NCI-H2107 treated with DMSO at 0.1 percent for 48 hours (cell line): ENCODE measurements at regions not wholly inside any gene's neighbourhood (a gene's known extent, or its start where the extent isn't known, plus 50 kb on each side); places are given as distances from the start of the nearest gene placed in this dataset.
A peak's percentile ranks its signal among the peaks of the same experiment; 100 is the strongest.
"Not testable (repeated sequence)": the region's sequence is repeated elsewhere in the genome, so short reads cannot be mapped to it uniquely, and the experiment has no call there.

ENCODE experiments used
- DNase-seq: peaks from one replicate; lab custom pipeline; 2025; ENCODE audit not compliant: unreplicated experiment; lab: John Stamatoyannopoulos, UW

DNA sequence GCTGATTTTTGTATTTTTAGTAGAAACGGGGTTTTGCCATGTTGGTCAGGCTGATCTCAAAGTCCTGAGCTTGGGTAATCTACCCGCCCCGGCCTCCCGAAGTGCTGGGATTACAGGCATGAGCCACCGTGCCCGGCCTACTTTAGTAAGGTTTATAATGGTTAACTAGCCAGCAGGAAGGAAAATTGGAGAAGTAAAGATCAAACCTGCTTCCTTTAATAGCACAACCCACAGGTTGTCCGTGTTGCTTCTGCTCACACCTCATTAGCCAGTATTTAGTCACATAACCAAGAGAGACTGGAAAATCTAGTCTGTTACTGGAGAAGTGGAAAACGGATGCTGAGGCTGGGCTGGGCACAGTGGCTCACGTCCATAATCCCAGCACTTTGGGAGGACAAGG lies 51.9 kb upstream of the TBL1XR1 start:
- no peak for DNase-seq

DNA sequence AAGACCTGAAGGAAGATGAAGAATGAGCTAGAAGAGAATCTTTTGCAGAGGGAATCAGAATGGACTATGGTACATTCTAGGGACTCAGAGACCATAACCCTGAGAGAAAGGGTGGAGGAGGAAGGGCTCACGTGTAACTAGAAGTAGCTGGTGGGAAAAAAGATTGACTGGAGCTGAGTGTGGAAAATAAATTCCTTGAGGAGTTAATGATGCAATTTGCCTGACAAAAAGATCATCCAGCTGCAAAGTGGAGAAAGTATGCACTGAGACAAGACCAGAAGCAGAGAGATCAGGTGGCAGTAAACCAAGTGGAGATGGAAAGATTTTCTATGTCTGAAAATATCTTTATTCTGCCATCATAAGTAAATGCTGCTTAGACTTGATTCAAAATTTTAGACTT lies 52.9 kb upstream of the TBL1XR1 start:
- DNase-seq, result no peak

DNA sequence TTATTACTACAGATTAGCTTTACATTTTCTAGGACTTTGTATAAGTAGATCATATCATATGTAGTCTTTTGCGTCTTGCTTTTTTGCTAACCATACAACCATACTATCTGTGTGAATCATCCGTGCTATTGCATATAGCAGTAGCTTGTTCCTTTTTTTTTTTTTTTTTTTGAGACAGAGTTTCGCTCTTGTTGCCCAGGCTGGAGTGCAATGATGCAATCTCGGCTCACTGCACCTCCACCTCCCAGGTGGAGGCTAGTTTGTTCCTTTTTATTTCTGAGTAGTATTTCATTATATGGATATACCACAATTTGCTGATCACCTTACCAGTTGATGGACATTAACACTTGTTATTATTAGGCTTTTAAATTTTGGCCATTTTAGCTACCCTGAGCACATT lies 54.5 kb upstream of the TBL1XR1 start:
- DNase-seq, result no peak

DNA sequence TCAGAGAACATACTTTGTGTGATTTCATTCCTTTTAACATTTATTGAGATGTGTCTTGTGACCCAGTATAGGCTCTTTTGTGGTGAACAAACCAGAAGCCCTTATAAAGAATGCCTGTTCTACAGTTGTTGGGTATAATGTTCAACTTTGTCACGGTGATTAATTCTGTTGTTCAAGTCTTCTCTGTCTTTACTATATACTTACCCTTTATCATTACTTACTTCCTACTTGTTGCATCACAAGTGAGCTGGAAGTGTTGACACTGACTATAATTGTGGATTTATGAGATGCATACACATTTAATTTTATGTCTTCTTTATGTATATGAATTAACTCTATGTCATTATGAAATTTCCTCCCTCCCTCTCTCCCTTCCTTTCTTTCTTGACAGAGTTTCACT lies 59.7 kb upstream of the TBL1XR1 start:
- no peak for DNase-seq

DNA sequence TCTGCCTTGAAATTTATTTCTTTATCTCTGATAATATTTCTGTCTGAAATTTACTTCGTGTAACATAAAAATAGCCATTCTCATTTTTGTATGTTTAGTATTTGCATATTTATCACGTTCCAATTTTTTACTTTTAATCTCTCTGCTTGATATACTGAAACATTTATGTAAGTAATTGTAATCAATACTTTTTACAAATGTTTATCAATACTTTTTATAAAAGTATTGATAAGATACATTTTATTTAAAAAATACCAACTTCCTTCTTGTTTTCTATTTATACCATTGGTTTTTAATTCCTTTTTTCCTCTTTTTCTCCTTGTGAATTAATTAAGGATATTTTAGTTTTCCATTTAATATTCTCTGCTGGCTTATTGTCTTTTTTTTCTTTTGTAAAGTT lies 60.3 kb upstream of the TBL1XR1 start:
- DNase-seq, result no peak

DNA sequence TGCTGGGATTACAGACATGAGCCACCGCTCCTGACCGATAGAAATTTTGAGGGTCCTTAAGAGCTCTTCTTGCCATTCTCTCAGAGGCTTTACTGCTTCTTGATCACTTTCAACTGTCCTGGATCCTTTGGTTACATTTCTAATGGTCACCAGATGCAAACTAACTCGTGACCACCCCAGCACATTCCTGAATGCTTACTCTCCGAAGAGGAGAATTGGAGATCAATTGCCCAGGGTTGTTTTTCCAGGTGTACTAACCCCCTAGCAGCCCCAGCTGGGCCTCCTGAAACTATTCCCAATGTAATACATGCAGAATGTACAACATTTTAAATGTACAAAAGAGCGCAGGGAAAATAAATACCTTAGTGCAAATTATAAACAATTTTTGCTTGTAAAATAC lies 65.1 kb upstream of the TBL1XR1 start:
- no peak for DNase-seq

DNA sequence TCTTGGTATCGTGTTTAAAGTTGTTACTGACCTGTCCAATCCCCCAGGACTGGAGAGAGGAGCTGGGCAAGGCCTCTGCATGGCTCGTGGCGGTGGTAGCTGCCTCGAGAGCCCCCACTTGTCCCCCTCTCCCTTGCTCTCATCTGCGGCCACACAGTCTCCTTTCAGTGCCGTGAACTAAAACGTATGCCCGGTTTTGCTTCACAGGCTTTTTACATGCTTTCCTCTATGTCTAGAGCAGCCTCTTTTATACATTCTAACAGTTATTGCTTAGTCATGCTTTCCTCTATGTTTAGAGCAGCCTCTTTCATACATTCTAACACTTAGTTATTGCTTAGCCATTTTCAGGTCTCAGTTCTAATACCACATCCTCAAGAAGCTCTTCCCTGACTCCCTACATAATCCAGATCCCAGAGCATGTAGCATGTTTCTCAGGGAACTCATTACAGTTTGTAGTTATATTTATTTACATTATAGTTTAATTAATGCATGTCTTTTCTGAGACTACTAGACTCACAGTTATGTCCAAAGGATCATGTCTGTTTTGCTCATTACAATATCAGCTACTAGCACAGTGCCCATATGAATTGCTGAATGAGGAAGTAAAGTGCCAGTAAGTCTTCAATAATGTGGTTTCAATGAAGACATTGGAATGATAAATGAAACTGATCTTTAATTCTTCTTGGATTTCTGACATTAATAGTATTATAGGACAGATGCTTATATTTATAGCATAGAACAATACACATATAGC lies 66.5 kb upstream of the TBL1XR1 start:
- no peak for DNase-seq

DNA sequence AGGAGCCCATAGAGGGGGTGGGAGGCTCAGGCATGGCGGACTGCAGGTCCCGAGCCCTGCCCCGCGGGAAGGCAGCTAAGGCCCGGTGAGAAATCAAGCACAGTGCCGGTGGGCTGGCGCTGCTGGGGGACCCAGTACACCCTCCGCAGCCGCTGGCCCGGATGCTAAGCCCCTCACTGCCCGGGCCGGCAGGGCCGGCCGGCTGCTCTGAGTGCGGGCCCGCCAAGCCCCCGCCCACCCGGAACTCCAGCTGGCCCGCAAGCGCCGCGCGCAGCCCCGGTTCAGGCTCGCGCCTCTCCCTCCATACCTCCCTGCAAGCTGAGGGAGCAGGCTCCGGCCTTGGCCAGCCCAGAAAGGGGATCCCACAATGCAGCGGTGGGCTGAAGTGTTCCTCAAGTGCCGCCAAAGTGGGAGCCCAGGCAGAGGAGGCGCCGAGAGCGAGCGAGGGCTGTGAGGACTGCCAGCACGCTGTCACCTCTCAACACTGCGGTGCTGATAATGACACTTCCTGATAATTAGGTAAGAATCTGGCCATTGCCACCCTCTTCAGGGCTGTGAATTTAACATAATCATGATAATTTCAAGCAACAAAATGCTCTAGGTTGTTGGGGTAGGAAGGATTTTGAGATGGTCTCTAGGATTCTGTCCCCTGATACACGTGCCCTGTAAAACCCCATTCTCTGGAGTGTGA lies 74.7 kb upstream of the TBL1XR1 start:
- not testable (repeated sequence) for DNase-seq

DNA sequence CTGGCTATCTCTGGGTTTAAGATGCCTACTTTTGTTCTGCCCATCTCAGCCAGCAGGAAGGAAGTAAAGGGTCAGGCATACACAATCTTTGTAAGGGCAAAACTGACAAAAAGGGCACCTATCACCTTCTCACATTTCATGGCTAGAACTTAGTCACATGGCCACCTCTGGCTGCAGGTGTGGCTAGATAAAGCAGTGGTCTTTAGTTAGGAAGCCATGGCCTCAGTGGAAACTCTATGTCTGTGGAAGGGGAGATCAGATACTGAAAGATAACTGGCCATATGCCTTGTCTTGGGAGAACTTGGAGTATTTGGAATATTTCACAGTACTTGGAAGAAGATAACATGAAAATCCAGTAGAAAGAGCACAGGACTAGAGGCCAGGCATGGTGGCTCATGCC lies 80.7 kb upstream of the TBL1XR1 start:
- no peak for DNase-seq

DNA sequence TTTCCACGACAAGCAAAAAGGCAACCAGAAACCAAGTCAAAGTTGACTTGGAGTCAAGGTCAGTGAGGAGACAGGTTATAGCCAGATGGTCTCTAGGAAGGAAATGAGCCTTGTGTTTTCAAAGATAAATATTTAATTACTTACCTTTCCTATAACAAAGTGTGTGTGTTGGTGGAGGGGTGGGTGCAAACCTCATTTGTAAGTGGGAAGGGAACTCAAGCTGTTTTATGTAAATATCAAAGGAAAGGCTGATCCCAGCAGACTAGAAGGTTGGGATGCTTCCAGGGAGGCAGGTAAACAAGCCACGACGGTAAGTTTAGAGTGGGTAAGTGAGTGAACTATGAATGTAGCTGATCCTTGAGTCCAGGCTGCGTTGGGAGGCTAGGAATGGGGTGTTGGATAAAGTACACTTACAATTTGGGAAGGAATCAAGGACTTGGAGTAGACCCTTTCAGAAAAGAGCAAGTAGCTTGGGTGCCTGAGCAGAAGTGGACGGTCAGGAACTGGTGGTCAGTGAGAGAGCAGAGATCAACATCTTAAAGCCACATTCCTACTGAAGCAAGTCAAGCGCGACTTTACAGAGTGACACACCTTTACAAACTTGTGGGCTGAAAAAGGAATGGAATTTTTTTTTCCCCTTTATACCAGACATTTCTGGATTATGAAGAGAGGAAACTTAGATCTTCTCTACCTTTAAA lies 82.0 kb upstream of the TBL1XR1 start:
- DNase-seq, result no peak

DNA sequence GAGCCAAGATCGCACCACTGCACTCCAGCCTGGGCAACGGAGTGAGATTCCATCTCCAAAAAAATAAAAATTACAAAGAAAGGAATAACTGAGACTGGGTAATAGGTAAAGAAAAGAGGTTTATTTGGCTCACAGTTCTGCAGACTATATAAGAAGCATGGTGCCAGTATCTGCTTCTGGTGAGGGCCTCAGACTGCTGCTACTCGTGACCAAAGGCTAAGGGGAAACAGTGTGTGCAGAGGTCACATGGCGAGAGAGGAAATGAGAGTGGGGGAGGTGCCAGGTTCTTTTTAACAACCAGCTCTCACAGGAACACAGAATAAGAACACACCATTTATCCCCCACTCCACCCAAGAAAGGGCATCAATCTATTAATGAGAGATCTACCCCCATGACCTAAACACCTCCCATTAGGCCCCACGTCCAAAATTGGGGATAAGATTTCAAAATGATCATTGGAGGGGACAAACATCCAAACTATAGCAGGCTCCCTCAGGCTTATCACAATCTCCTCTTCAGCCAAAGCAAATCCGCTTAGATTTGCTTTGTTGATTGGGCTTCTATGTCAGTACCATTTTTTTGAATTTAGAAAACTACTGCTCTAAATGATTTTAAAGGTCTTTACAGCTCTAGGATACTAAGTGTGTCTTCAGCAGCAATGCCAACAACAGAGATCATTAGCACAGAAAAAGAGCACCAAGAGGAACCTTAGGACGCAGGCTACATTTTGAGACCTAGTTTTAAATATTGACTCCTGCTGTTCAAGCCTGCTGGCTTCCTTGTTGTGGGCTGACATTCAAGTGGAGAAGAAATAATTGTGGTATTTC lies 84.2 kb upstream of the TBL1XR1 start:
- DNase-seq, result peak; percentile 100

DNA sequence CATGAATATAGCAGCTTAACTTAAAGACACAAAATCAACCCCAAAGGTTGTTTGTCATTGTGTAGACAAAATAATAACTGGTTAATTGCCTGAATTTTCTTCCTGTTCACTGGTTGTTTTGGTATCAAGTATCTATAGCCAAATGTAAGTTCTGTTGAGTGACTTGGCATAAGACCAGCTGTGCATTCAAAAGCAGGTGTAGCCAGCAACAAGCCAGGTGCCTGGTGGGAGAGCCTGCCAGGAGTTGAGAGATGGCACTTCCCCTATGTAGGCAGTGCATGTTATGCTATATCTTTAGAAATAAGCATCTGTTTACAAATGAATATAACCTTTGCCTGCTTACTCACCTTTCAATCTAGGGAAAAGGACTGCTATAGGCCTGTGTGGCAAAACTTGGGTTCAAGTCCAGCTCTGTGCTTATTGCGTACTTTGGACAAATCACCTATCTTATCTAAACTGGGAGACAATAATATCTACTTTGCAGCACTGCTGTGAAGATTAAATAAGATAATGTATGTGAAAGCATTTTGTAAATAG lies 84.9 kb upstream of the TBL1XR1 start:
- peak; percentile 100 for DNase-seq

DNA sequence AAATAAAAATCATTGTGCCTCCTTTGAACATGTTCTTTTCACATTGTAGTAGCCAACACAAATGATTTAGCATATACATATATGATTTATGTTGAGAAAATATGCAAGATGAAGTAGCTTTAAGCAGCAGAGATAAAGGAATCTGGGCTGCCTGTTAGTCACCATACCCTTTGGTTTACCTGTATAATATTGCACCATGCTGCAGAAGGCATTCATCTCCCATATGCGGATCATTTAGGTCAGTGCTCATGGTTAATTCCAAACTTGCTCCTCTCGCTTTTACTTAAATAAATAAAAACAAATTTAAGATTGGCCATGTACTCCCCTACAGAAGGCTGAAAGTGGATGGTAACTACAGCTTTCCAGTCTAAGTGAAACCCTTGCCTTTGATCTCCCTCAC lies 86.7 kb upstream of the TBL1XR1 start:
- no peak for DNase-seq

DNA sequence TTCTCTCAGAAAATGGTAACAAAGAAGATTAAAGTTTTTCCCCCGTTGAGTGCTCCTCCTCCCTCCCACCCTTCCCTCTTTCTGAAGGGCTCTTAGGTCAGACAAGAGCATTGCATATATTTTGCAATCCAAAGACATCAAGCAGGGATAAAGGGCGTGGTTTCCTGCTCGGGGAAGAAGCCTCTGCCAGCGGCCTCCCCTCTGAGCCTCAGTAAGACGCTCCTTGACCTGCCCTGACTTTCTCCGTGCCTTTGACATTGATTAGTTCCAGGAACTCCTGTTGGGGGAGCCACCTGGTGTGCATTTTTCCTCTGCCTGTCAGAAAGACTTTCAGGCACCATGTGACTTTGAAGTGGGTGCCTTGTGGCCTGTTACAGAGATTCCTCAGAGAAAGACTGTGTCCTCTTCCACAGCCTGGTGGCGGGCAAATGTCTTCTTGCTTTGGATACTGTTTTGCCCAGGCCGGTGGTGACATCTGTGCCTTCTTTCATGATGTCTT lies 87.2 kb upstream of the TBL1XR1 start:
- peak; percentile 77 for DNase-seq

DNA sequence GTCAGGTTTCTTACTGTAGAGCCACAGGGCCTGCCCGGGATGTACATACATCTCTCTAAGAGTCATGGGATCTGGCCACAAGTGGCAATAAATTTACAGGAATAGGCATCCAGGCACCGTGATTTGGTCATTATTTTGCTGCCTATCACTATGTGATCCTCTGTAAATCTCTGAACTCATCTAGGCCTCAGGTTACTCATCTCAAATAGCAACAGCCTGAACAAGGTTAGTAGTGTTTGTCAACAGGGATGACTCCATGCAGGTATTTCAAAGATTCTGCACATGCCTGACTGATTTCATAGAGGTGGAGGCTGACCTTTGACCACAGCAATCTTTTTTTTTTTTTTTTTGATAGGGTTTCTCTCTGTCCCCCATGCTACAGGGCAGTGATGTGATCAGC lies 88.8 kb upstream of the TBL1XR1 start:
- peak; percentile 49 for DNase-seq

DNA sequence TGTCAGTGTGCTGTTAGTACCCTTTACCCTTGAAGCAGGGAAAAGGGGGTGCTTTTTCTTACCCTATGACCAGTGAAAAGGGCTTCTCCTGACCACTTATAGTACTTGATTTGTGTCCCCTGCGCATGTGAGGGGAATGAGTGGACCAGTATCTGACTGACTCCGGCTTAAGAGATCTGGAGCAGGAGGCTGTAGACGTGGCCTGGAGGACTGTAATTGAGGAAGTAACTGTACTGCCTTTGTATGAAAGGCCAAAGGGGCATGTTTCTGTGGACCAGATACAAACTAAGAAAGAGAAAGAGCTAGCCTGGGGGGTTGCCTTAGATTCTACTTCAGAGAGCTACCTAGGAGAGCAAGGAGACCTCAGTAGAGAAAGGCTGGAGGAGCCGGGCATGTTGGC lies 89.9 kb upstream of the TBL1XR1 start:
- no peak for DNase-seq

DNA sequence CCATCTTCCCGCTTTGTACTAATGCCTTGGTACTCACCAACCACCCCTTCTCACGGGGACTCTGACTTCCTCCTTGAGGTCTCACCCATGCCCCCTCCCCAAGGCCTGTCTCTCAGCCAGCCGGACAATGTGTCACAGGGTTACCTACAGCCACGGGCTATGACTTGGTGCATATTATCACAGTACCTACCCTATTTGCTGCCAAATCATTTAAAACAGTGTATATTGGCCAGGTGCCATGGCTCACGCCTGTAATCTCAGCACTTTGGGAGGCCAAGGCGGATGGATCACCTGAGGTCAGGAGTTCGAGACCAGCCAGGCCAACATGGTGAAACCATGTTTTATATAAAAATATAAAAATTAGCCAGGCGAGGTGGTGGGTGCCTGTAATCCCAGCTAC lies 93.4 kb upstream of the TBL1XR1 start:
- DNase-seq, result no peak

DNA sequence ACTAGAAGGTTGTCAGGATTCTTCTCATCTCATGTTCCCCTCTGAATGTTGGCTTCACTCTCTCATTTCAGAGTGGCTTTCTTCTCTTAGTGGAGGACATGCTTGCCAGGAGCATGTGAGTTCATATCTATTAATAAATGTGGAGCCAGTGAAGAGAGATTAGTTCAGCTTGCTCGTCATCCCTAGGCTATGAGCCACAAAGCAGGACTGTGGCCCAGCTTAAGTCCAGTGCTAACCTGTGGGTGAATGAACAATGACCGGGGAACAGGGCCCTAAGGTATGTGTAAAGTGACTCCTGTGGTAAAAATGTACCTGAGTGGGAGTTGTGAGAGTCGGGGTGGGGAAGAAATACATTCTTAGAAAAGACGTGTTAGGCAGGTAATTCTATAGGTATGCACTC lies 96.9 kb upstream of the TBL1XR1 start:
- DNase-seq, result no peak

DNA sequence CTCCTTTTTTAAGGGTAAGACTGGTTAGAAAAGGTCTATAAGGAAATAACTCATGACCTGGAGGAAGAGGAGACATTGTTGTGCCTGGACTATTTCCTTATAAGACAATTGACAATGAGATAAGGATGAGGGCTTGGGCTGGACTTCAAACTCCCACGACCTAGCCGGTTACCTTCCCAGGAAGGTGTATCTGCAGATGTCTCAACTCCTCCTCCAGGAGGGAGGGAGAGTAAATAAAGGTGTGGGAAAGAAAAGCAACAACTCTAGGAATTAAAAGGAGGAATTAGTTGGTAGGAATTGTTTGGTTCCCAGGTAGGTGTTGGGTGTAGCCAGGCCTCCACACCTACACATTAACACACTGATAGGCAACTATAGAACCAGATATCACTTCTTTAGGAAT lies 97.8 kb upstream of the TBL1XR1 start:
- no peak for DNase-seq

DNA sequence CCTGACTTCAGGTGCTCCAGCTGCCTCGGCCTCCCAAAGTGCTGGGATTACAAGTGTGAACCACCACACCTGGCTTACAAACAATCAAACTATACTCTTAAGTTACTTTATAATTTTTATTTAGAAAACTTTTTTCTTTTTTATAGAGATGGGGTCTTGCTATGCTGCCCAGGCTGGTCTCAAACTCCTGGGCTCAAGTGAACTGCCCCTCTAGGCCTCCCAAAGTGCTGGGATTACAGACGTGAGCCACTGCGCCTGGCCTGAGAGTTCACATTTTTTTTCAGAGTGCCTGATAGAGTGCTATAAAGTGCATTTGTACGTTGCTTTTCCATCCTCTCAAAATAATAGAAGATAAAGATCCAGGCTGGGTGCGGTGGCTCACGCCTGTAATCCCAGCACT lies 102.0 kb upstream of the TBL1XR1 start:
- DNase-seq, result no peak
